IMR-90 (cell line): ENCODE measurements at regions not wholly inside any gene's neighbourhood (a gene's known extent, or its start where the extent isn't known, plus 50 kb on each side); places are given as distances from the start of the nearest gene placed in this dataset.

Source experiments
- ATAC-seq: fragments of 200-7000 bp; cut with Tn5 transposase; 2 replicates; pipeline ENCODE4 v1.9.1; 2020; ENCODE audit warnings: low read depth, mild to moderate bottlenecking, moderate library complexity
- BruUV-seq: library from RNA; stranded (reverse); fragments of 400-500 nt; replicated peaks from 2 replicates; lab custom pipeline; 2021; lab: Mats Ljungman, UMichigan
- CTCF ChIA-PET: fragments of 300-600 bp; formaldehyde crosslinking; extraction: SDS; loops from one replicate; lab custom pipeline; 2021; ENCODE audit warnings: antibody characterized with exemption; lab: Yijun Ruan, JAX
- POLR2A ChIA-PET: fragments of 300-600 bp; sonication (Branson Sonifier 250); formaldehyde crosslinking; loops from one replicate; lab custom pipeline; 2022; ENCODE audit warnings: antibody characterized with exemption; ENCODE audit not compliant: unreplicated experiment; lab: Charles Lee
- DNase-seq: peaks from one replicate; pipeline ENCODE4 v3.0.0; 2013
- H2AFZ ChIP-seq: replicated peaks from 2 replicates; pipeline ENCODE3; 2013; ENCODE audit warnings: low read length, mild to moderate bottlenecking; ENCODE audit not compliant: poor library complexity
- H2AK5ac ChIP-seq: 2 replicates; pipeline ENCODE4 v1.6.1; 2013; ENCODE audit warnings: low read depth, low read length, inconsistent platforms
- H2AK9ac ChIP-seq: replicated peaks from 2 replicates; pipeline ENCODE3; 2013; ENCODE audit warnings: mild to moderate bottlenecking, low read depth, low read length, moderate library complexity; ENCODE audit not compliant: poor library complexity
- H2BK120ac ChIP-seq: 2 replicates; pipeline ENCODE4 v1.6.1; 2013; ENCODE audit warnings: low read depth, low read length, inconsistent platforms
- H2BK15ac ChIP-seq: 3 replicates; pipeline ENCODE4 v1.6.1; 2013; ENCODE audit warnings: low read depth, low read length, inconsistent platforms
- H2BK20ac ChIP-seq: 2 replicates; pipeline ENCODE4 v1.6.1; 2013; ENCODE audit warnings: low read depth, mild to moderate bottlenecking, inconsistent platforms, low read length, moderate library complexity
- H2BK5ac ChIP-seq: 2 replicates; pipeline ENCODE4 v1.6.1; 2013; ENCODE audit warnings: mild to moderate bottlenecking, low read depth, low read length, inconsistent platforms; ENCODE audit not compliant: poor library complexity, severe bottlenecking
- H3K14ac ChIP-seq: replicated peaks from 2 replicates; pipeline ENCODE4 v1.6.1; 2013; ENCODE audit warnings: low read depth, low read length, inconsistent platforms
- H3K18ac ChIP-seq: 2 replicates; pipeline ENCODE4 v1.6.1; 2013; ENCODE audit warnings: low read depth, low read length, control low read depth
- H3K23ac ChIP-seq: 2 replicates; pipeline ENCODE4 v1.6.1; 2013; ENCODE audit warnings: low read depth, low read length, inconsistent platforms
- H3K27ac ChIP-seq: 2 replicates; pipeline ENCODE4 v1.5.1; 2013; ENCODE audit warnings: mild to moderate bottlenecking, control low read depth, low read length; ENCODE audit not compliant: insufficient read depth
- H3K27me3 ChIP-seq: 2 replicates; pipeline ENCODE4 v1.6.1; 2013; ENCODE audit warnings: low read length; ENCODE audit not compliant: control insufficient read depth, insufficient read depth
- H3K36me3 ChIP-seq: 2 replicates; pipeline ENCODE4 v1.6.1; 2013; ENCODE audit warnings: low read length, mixed read lengths; ENCODE audit not compliant: control insufficient read depth, insufficient read depth
- H3K4ac ChIP-seq: 2 replicates; pipeline ENCODE4 v1.6.1; 2013; ENCODE audit warnings: low read depth, low read length, inconsistent platforms
- H3K4me1 ChIP-seq: 2 replicates; pipeline ENCODE4 v1.6.1; 2013; ENCODE audit warnings: low read length, mixed read lengths; ENCODE audit not compliant: control insufficient read depth, insufficient read depth
- H3K4me2 ChIP-seq: 2 replicates; pipeline ENCODE4 v1.6.1; 2013; ENCODE audit warnings: low read depth, mild to moderate bottlenecking, control low read depth, low read length, moderate library complexity
- H3K4me3 ChIP-seq: 2 replicates; pipeline ENCODE4 v1.5.1; 2013; ENCODE audit warnings: low read depth, mild to moderate bottlenecking, control low read depth, low read length, moderate library complexity; ENCODE audit not compliant: insufficient read depth
- H3K56ac ChIP-seq: 2 replicates; pipeline ENCODE4 v1.6.1; 2013; ENCODE audit warnings: low read length, inconsistent platforms; ENCODE audit not compliant: insufficient read depth; ENCODE audit errors: extremely low read depth
- H3K79me1 ChIP-seq, 2 experiments: 2 replicates each; pipeline ENCODE4 v1.6.1; 2013; ENCODE audit warnings: low read length in 2 of 2, inconsistent platforms in 1 of 2, low read depth in 1 of 2
- H3K9ac ChIP-seq: 2 replicates; pipeline ENCODE4 v1.6.1; 2013; ENCODE audit warnings: low read depth, low read length, control low read depth
- H3K9me1 ChIP-seq: 2 replicates; pipeline ENCODE4 v1.6.1; 2013; ENCODE audit warnings: low read length, inconsistent platforms; ENCODE audit not compliant: insufficient read depth
- H3K9me3 ChIP-seq: 2 replicates; pipeline ENCODE4 v1.6.1; 2013; ENCODE audit warnings: low read length; ENCODE audit not compliant: control insufficient read depth, insufficient read depth
- H4K20me1 ChIP-seq: 2 replicates; pipeline ENCODE4 v1.6.1; 2013; ENCODE audit warnings: low read length, inconsistent platforms; ENCODE audit not compliant: insufficient read depth
- H4K5ac ChIP-seq: 2 replicates; pipeline ENCODE4 v1.6.1; 2013; ENCODE audit warnings: mild to moderate bottlenecking, low read depth, low read length, control low read depth
- H4K8ac ChIP-seq, 2 experiments: 2 replicates each; pipeline ENCODE4 v1.6.1; 2013; ENCODE audit warnings: low read depth in 2 of 2, low read length in 2 of 2, control low read depth in 1 of 2, inconsistent platforms in 1 of 2
- H4K91ac ChIP-seq: 2 replicates; pipeline ENCODE4 v1.6.1; 2013; ENCODE audit warnings: low read depth, low read length, inconsistent platforms; ENCODE audit not compliant: insufficient read depth
- CEBPB ChIP-seq: IDR thresholded peaks from 2 replicates; pipeline ENCODE4 v1.6.1; 2012; ENCODE audit warnings: low read depth, low read length, improper control_type of control experiment
- MAZ ChIP-seq: IDR thresholded peaks from 2 replicates; pipeline ENCODE4 v1.6.1; 2012; ENCODE audit warnings: low read depth, mild to moderate bottlenecking, low read length, improper control_type of control experiment, moderate library complexity, borderline replicate concordance
- POLR2A ChIP-seq: IDR thresholded peaks from 2 replicates; pipeline ENCODE4 v1.6.1; 2012; ENCODE audit warnings: mild to moderate bottlenecking, low read depth, low read length
- WGBS, 2 experiments: methylation state at CpG; one replicate each; pipeline versions ENCODE4 v1.1.5 to v1.1.7; 2013; ENCODE audit warnings: missing lambda C conversion rate in 2 of 2; ENCODE audit not compliant: insufficient read length in 1 of 2; ENCODE audit errors: extremely low coverage in 2 of 2; 5-methylcytosine and 5-hydroxymethylcytosine counted together
- dilution Hi-C: fragments of 300-500 bp; cut with HindIII; formaldehyde crosslinking; loops from one replicate; pipeline ENCODE4 v1.14.3; 2018; ENCODE audit warnings: low sequenced_read_pairs; ENCODE audit not compliant: unreplicated experiment
- in situ Hi-C: fragments of 300-500 bp; cut with MboI; formaldehyde crosslinking; loops from 3 replicates; pipeline ENCODE4 v1.14.3; 2019; ENCODE audit warnings: low sequenced_read_pairs, inconsistent platforms, mixed read lengths
- intact Hi-C: fragments of 100-400 bp; cut with micrococcal nuclease; formaldehyde crosslinking; loops from 2 replicates; pipeline ENCODE4 v1.10.0; 2022

DNA sequence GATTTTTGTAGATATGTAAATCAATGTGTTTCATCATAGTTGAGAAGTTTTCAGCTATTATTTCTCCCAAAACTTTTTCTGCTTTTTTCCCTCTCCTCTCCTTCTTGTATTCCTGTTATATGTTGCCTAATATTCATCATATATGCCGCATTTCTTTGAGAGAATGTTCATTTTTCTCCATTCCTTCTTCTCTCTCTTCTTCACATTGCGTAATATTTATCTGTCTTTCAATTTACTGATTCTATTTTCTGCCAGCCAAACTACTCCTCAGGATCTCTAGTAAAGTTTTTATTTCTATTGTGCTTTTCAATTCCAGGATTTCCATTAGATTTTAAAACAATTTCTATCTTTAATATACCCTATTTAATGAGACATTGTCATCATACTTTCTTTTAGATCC, 896.8 kb downstream of the EPHA7 start:
- no peak overlapping the region for H3K9ac ChIP-seq
- no peak overlapping the region for H3K4me3 ChIP-seq
- in situ Hi-C loops = no loop called here
- H3K27me3 ChIP-seq = no peaks in the 10 kb centered on the region
- no peak overlapping the region for H2BK5ac ChIP-seq
- intact Hi-C loops = no loop called here
- H4K5ac ChIP-seq = no peak overlapping the region
- no CpG with 5 or more reads among the region's 2 CpGs for WGBS, 2 experiments
- H4K8ac ChIP-seq = no peak overlapping the region
- no peak overlapping the region for H2AFZ ChIP-seq
- no peak for ATAC-seq
- H3K14ac ChIP-seq = no peak overlapping the region
- TF ChIP-seq MAZ (no peak), CEBPB (peak; percentile 78), POLR2A (no peak)
- no peak overlapping the region for H3K4ac ChIP-seq
- no peak overlapping the region for H2BK20ac ChIP-seq
- no peaks in the 10 kb centered on the region for H3K4me1 ChIP-seq
- H3K9me1 ChIP-seq = no peaks in the 10 kb centered on the region
- H2BK120ac ChIP-seq = no peak overlapping the region
- H4K91ac ChIP-seq = no peak overlapping the region
- no TSS peak for BruUV-seq
- no peak overlapping the region for H2AK5ac ChIP-seq
- no peak overlapping the region for H2AK9ac ChIP-seq
- no peak overlapping the region for H3K4me2 ChIP-seq
- no peaks in the 10 kb centered on the region for H3K9me3 ChIP-seq
- no peak overlapping the region for H2BK15ac ChIP-seq
- ChIA-PET CTCF (no interaction called here), POLR2A (no interaction called here)
- dilution Hi-C loops = no loop called here
- no peaks in the 10 kb centered on the region for H3K79me1 ChIP-seq
- H3K56ac ChIP-seq = no peak overlapping the region
- H3K23ac ChIP-seq = no peak overlapping the region
- no peak for DNase-seq
- no peak overlapping the region for H3K18ac ChIP-seq
- no peaks in the 10 kb centered on the region for H3K36me3 ChIP-seq
- no peak overlapping the region for H3K27ac ChIP-seq
- no peaks in the 10 kb centered on the region for H4K20me1 ChIP-seq
